ENCODE measurements at regions not wholly inside any gene's neighbourhood (a gene's known extent, or its start where the extent isn't known, plus 50 kb on each side); places are given as distances from the start of the nearest gene placed in this dataset.

GRCh38 chr15:60217161-60217560 lies 180.6 kb downstream of the ANXA2 start:
- TF ChIP-seq CTCF (IDR thresholded peaks at IDR 0.05) = no peak
- Histone ChIP-seq H3K27ac (no peak overlapping the region), H3K4me1 (no peaks in the 10 kb centered on the region), H3K4me3 (no peak overlapping the region), H3K27me3 (no peaks in the 10 kb centered on the region), H3K9me3 (no peaks in the 10 kb centered on the region), H3K36me3 (no peaks in the 10 kb centered on the region)
- intact Hi-C loops (cut with DNase I; ENCODE audit: low total_unique reads) = no loop called here
- no peak for DNase-seq

- DNase-seq = no peak
Observed at GRCh38 chr15:60218256-60218655, 179.5 kb downstream of the ANXA2 start.

GRCh38 chr15:60219866-60220265 lies 177.9 kb downstream of the ANXA2 start:
- no peaks in the 10 kb centered on the region for H3K9me3 ChIP-seq
- TF ChIP-seq CTCF (IDR thresholded peaks at IDR 0.05) = no peak
- intact Hi-C loops (cut with DNase I; ENCODE audit: low total_unique reads) = no loop called here
- no peaks in the 10 kb centered on the region for H3K36me3 ChIP-seq
- H3K27ac ChIP-seq = no peak overlapping the region
- H3K27me3 ChIP-seq = no peaks in the 10 kb centered on the region
- no peak overlapping the region for H3K4me3 ChIP-seq
- DNase-seq = no peak
- H3K4me1 ChIP-seq = no peaks in the 10 kb centered on the region

More at GRCh38 chr15:60218256-60218655, 179.5 kb downstream of the ANXA2 start:
- no peak for TF ChIP-seq CTCF (IDR thresholded peaks at IDR 0.05)
- Histone ChIP-seq H3K9me3 (no peaks in the 10 kb centered on the region), H3K27me3 (no peaks in the 10 kb centered on the region), H3K4me1 (no peaks in the 10 kb centered on the region), H3K27ac (no peak overlapping the region), H3K4me3 (no peak overlapping the region), H3K36me3 (no peaks in the 10 kb centered on the region)
- intact Hi-C loops (cut with DNase I; ENCODE audit: low total_unique reads) = no loop called here

GRCh38 chr15:60221356-60221755 lies 176.4 kb downstream of the ANXA2 start:
- Histone ChIP-seq H3K27me3 (no peaks in the 10 kb centered on the region), H3K4me1 (no peaks in the 10 kb centered on the region), H3K9me3 (no peaks in the 10 kb centered on the region), H3K4me3 (no peak overlapping the region), H3K27ac (no peak overlapping the region), H3K36me3 (no peaks in the 10 kb centered on the region)
- no peak for TF ChIP-seq CTCF (IDR thresholded peaks at IDR 0.05)
- DNase-seq = no peak
- intact Hi-C loops (cut with DNase I; ENCODE audit: low total_unique reads) = no loop called here

GRCh38 chr15:60222404-60222803 lies 175.4 kb downstream of the ANXA2 start:
- Histone ChIP-seq H3K4me1 (no peaks in the 10 kb centered on the region), H3K4me3 (no peak overlapping the region), H3K9me3 (no peaks in the 10 kb centered on the region), H3K27me3 (no peaks in the 10 kb centered on the region), H3K27ac (no peak overlapping the region), H3K36me3 (no peaks in the 10 kb centered on the region)
- TF ChIP-seq CTCF (IDR thresholded peaks at IDR 0.05) = no peak
- intact Hi-C loops (cut with DNase I; ENCODE audit: low total_unique reads) = no loop called here
- no peak for DNase-seq

GRCh38 chr15:60223176-60223575 lies 174.6 kb downstream of the ANXA2 start:
- TF ChIP-seq CTCF (IDR thresholded peaks at IDR 0.05) = no peak
- Histone ChIP-seq H3K4me1 (no peaks in the 10 kb centered on the region), H3K9me3 (no peaks in the 10 kb centered on the region), H3K4me3 (no peak overlapping the region), H3K27ac (no peak overlapping the region), H3K36me3 (no peaks in the 10 kb centered on the region), H3K27me3 (no peaks in the 10 kb centered on the region)
- intact Hi-C loops (cut with DNase I; ENCODE audit: low total_unique reads) = no loop called here
- no peak for DNase-seq
